ENCODE measurements at regions not wholly inside any gene's neighbourhood (a gene's known extent, or its start where the extent isn't known, plus 50 kb on each side); places are given as distances from the start of the nearest gene placed in this dataset.

DNA sequence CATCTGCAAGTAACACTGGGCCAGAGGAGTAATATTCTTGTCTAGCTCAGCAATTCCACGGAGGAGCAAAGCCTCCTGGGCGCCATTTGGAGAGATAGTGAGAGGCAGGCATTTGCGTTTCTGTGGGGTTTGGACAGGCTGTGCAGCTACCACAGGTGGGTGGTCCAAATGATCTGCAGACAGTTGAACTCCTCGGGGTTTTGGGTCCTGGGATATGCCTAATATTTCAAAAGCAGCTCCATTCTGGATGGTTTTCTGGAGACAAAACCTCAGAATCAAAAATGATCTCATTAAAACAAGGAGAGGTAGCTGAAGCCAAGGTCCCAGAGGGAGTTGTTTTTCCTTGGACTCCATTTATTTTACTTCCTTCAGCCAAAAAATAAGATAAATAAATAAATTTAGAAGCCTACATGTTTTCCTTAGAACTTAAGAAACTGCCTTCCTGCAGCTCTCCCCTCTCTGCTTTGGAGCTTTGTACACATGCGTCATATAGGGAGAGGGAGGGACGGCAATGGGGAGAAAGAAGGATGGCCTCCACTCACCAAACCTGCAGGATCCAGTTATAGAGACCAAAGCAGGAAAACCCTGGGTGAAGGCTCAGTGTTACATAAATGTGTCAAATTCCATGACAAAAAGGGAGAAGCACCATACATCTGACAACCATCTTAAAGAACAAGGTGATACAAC, 227.3 kb upstream of the DAAM1 start:
- H3K9me3 ChIP-seq (replicated peaks) = no peaks in the 10 kb centered on the region
- no peaks in the 10 kb centered on the region for H3K27me3 ChIP-seq (ENCODE audit: low read depth)
- H3K36me3 ChIP-seq = no peaks in the 10 kb centered on the region
- H3K27ac ChIP-seq (replicated peaks) = no peak overlapping the region
- DNase-seq = no peak
- intact Hi-C loops (cut with micrococcal nuclease) = no loop called here
- no peak overlapping the region for H3K4me3 ChIP-seq
- TF ChIP-seq, protein P1, sequence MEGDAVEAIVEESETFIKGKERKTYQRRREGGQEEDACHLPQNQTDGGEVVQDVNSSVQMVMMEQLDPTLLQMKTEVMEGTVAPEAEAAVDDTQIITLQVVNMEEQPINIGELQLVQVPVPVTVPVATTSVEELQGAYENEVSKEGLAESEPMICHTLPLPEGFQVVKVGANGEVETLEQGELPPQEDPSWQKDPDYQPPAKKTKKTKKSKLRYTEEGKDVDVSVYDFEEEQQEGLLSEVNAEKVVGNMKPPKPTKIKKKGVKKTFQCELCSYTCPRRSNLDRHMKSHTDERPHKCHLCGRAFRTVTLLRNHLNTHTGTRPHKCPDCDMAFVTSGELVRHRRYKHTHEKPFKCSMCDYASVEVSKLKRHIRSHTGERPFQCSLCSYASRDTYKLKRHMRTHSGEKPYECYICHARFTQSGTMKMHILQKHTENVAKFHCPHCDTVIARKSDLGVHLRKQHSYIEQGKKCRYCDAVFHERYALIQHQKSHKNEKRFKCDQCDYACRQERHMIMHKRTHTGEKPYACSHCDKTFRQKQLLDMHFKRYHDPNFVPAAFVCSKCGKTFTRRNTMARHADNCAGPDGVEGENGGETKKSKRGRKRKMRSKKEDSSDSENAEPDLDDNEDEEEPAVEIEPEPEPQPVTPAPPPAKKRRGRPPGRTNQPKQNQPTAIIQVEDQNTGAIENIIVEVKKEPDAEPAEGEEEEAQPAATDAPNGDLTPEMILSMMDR (IDR thresholded peaks at IDR 0.05; ENCODE audit: borderline replicate concordance) = no peak
- no peaks in the 10 kb centered on the region for H3K4me1 ChIP-seq

DNA sequence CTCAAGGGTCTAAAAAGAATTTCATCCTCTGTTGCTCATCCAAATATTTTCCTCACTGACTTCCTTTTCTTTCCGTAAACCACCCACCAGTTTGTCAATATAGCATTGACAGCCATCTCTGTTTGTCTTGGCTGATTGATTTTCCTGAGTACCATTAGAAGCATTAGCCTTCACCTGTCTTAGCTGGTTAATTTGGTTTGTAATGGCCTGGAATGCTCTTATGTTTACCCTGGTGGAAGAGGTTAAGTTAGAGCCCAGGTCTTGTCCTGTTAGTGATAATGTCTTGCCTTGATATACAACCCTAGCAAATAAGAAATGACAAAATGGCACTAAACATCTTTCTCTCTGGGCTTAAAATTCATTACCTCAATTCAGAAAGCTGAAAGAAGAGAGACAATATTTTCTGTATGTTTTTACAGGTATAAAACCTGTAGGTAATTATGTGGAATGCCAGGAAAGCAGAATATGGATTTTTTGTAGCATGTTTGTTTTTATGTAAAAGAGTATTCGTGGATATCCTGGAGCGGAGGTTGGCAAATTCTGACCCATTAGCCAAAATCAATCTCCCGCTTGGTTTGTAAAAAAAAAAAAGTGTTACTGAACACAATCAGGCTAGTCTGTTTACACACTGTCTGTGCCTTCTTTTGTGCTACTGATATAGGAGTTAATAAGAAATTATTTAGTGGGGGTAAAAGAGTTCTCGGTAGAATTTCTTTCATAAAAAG, 224.4 kb upstream of the DAAM1 start:
- H3K36me3 ChIP-seq = no peaks in the 10 kb centered on the region
- H3K4me3 ChIP-seq = no peak overlapping the region
- intact Hi-C loops (cut with micrococcal nuclease) = no loop called here
- no peaks in the 10 kb centered on the region for H3K27me3 ChIP-seq (ENCODE audit: low read depth)
- no peaks in the 10 kb centered on the region for H3K4me1 ChIP-seq
- TF ChIP-seq, protein P1 (IDR thresholded peaks at IDR 0.05; ENCODE audit: borderline replicate concordance) = no peak
- no peak for DNase-seq
- no peaks in the 10 kb centered on the region for H3K9me3 ChIP-seq (replicated peaks)
- no peak overlapping the region for H3K27ac ChIP-seq (replicated peaks)

DNA sequence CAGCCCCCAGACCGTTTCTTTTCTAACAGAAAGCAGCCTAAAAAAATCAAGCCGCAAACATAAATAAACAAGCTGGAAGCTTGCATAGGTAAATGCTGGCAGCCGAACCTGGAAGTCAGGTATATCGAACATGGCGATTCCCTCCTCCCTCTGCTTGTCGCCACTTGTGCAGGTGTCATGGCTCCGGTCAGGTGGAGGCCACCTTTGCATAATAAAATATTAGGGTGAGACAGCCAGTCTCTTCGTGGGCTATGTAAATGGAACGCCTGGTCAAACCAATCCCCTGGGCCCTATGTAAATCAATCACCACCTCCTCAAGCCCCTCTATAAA, 223.9 kb upstream of the DAAM1 start:
- Histone ChIP-seq H3K9me3 (replicated peaks) (no peaks in the 10 kb centered on the region), H3K27ac (replicated peaks) (no peak overlapping the region), H3K4me3 (no peak overlapping the region), H3K4me1 (no peaks in the 10 kb centered on the region), H3K36me3 (no peaks in the 10 kb centered on the region), H3K27me3 (ENCODE audit: low read depth) (no peaks in the 10 kb centered on the region)
- intact Hi-C loops (cut with micrococcal nuclease) = no loop called here
- no peak for DNase-seq
- TF ChIP-seq, protein P1 (IDR thresholded peaks at IDR 0.05; ENCODE audit: borderline replicate concordance) = no peak

DNA sequence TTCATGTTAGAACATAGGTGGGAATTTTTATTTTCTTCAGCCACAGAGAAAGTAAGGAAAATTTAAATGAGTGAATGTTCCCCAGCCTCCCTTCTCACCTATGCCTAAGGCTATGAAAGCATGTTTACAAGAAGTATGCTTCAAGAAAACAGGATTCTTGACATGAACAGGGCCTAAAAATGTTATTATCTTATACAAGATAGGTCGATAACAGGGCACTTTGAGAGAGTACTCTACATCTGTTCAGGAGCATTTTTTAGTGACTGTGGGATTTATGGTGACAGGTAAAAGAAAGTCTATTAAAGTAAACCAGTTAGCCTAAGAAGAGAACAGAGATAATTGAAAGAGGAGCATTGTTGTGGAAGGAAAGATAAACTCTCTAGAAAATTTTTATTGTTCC, 222.9 kb upstream of the DAAM1 start:
- TF ChIP-seq, protein P1 (IDR thresholded peaks at IDR 0.05; ENCODE audit: borderline replicate concordance) = no peak
- Histone ChIP-seq H3K9me3 (replicated peaks) (no peaks in the 10 kb centered on the region), H3K4me1 (peaks cover 8% of the 10 kb centered on the region), H3K27ac (replicated peaks) (no peak overlapping the region), H3K27me3 (ENCODE audit: low read depth) (no peaks in the 10 kb centered on the region), H3K4me3 (no peak overlapping the region), H3K36me3 (no peaks in the 10 kb centered on the region)
- no peak for DNase-seq
- intact Hi-C loops (cut with micrococcal nuclease) = no loop called here

DNA sequence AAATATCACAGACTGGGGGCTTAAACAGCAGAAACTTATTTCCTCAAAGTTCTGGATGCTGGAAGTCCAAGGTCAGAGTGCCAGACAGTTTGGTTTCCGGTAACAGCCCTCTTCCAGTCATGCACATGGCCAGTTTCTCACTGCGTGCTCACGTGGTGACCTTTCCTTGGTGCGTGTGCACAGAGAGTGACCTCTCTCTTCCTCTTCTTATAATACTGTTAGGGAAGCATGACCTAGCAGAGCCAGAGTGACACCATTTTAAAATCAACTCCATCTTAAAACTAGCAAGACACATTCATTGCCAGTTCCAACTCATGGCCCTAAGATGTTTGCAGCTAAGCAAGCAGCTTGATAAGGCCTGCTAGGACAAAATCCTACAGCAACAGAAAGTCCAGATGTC, 221.5 kb upstream of the DAAM1 start:
- Histone ChIP-seq H3K36me3 (no peaks in the 10 kb centered on the region), H3K9me3 (replicated peaks) (no peaks in the 10 kb centered on the region), H3K27me3 (ENCODE audit: low read depth) (no peaks in the 10 kb centered on the region), H3K27ac (replicated peaks) (no peak overlapping the region), H3K4me1 (peaks cover 13% of the 10 kb centered on the region), H3K4me3 (no peak overlapping the region)
- intact Hi-C loops (cut with micrococcal nuclease) = no loop called here
- no peak for DNase-seq
- TF ChIP-seq, protein P1 (IDR thresholded peaks at IDR 0.05; ENCODE audit: borderline replicate concordance) = no peak

All from left ventricle myocardium inferior (tissue), 1 donor.